Tibial nerve (tissue), 4 donors: ENCODE measurements at regions not wholly inside any gene's neighbourhood (a gene's known extent, or its start where the extent isn't known, plus 50 kb on each side); places are given as distances from the start of the nearest gene placed in this dataset.
"Not testable (repeated sequence)": the region's sequence is repeated elsewhere in the genome, so short reads cannot be mapped to it uniquely, and the experiment has no call there.

Experiments used
- DNase-seq, 2 donors: peaks; one replicate each; pipeline ENCODE4 v3.0.0-alpha.2; 2019; ENCODE audit warnings: low spot score in 2 of 2
- H3K27ac ChIP-seq, 4 donors: fragments of 200-600 bp; sonication (generic) in 3 of 4; one replicate each; pipeline ENCODE4 v1.5.1; 2017 to 2019; ENCODE audit warnings: mild to moderate bottlenecking in 1 of 4
- H3K27me3 ChIP-seq, 2 donors: fragments of 200-600 bp; sonication (generic) in 1 of 2; one replicate each; pipeline versions ENCODE4 v1.5.1 to v1.6.0; 2017 to 2019
- H3K36me3 ChIP-seq, 3 donors: fragments of 200-600 bp; sonication (generic); one replicate each; pipeline ENCODE4 v1.5.1; 2018 to 2019
- H3K4me1 ChIP-seq, 4 donors: fragments of 200-600 bp; sonication (generic) in 3 of 4; one replicate each; pipeline ENCODE4 v1.5.1; 2017 to 2019
- H3K4me3 ChIP-seq, 4 donors: fragments of 200-600 bp; sonication (generic) in 3 of 4; one replicate each; pipeline ENCODE4 v1.5.1; 2017 to 2019; ENCODE audit warnings: mild to moderate bottlenecking in 1 of 4, moderate library complexity in 1 of 4
- H3K9me3 ChIP-seq, 4 donors: fragments of 200-600 bp; sonication (generic) in 3 of 4; one replicate each; pipeline ENCODE4 v1.5.1; 2017 to 2019
- CTCF ChIP-seq, 5 experiments: fragments of 200-600 bp in 3 of 5; fragments of 450-650 bp in 2 of 5; sonication (generic) in 3 of 5; IDR thresholded peaks; one replicate each; pipeline ENCODE4 v1.5.1; 2016 to 2019; ENCODE audit warnings: antibody characterized with exemption in 5 of 5, mild to moderate bottlenecking in 3 of 5, moderate library complexity in 2 of 5
- EP300 ChIP-seq, 2 donors: sonication (generic); formaldehyde crosslinking; IDR thresholded peaks; one replicate each; pipeline ENCODE4 v1.6.1; 2017; ENCODE audit warnings: antibody characterized with exemption in 2 of 2, mild to moderate bottlenecking in 1 of 2
- POLR2A ChIP-seq, 2 donors: fragments of 450-650 bp; IDR thresholded peaks; one replicate each; pipeline ENCODE4 v1.6.1; 2017; ENCODE audit warnings: antibody characterized with exemption in 2 of 2, mild to moderate bottlenecking in 2 of 2, moderate library complexity in 2 of 2
- WGBS, 2 donors: methylation state at CpG; one replicate each; pipeline ENCODE4 v1.1.5; 2018; 5-methylcytosine and 5-hydroxymethylcytosine counted together

GRCh38 chr3:67244130-67244529, 246.0 kb downstream of the KBTBD8 start:
- Histone ChIP-seq H3K36me3 (no peaks in the 10 kb centered on the region), H3K4me3 (no peak overlapping the region), H3K27me3 (no peaks in the 10 kb centered on the region), H3K27ac (no peak overlapping the region), H3K9me3 (no peaks in the 10 kb centered on the region), H3K4me1 (peaks cover 0 to 5% (median 0%) of the 10 kb centered on the region in 4 donors)
- TF ChIP-seq POLR2A (IDR thresholded peaks at IDR 0.05) = no peak
- TF ChIP-seq EP300 (IDR thresholded peaks at IDR 0.05) = no peak
- TF ChIP-seq CTCF (IDR thresholded peaks at IDR 0.05) = no peak
- no peak for DNase-seq
- 80 to 88% methylated on average over 2 of the region's 2 CpGs for WGBS, 2 donors

GRCh38 chr3:67245545-67245944, 247.4 kb downstream of the KBTBD8 start:
- Histone ChIP-seq H3K4me1 (no peaks in the 10 kb centered on the region), H3K27me3 (no peaks in the 10 kb centered on the region), H3K9me3 (no peaks in the 10 kb centered on the region), H3K27ac (no peak overlapping the region), H3K36me3 (no peaks in the 10 kb centered on the region), H3K4me3 (no peak overlapping the region)
- TF ChIP-seq POLR2A (IDR thresholded peaks at IDR 0.05) (no peak), CTCF (IDR thresholded peaks at IDR 0.05) (no peak), EP300 (IDR thresholded peaks at IDR 0.05) (no peak)
- no peak for DNase-seq
- 60 to 63% methylated on average over 3 of the region's 3 CpGs for WGBS, 2 donors

GRCh38 chr3:67248726-67249125, 250.6 kb downstream of the KBTBD8 start:
- Histone ChIP-seq H3K4me3 (no peak overlapping the region), H3K27ac (no peak overlapping the region), H3K9me3 (peaks cover 0 to 10% (median 0%) of the 10 kb centered on the region in 4 donors), H3K4me1 (no peaks in the 10 kb centered on the region), H3K27me3 (no peaks in the 10 kb centered on the region), H3K36me3 (no peaks in the 10 kb centered on the region)
- DNase-seq = no peak
- WGBS, 2 donors = 36 to 43% methylated on average over 3 of the region's 3 CpGs
- TF ChIP-seq POLR2A (IDR thresholded peaks at IDR 0.05) = no peak

- not testable (repeated sequence) for H3K36me3 ChIP-seq, H3K4me3 ChIP-seq, DNase-seq, H3K4me1 ChIP-seq, H3K27ac ChIP-seq, H3K27me3 ChIP-seq
- 69 to 75% methylated on average over 1 of the region's 1 CpG for WGBS, 2 donors
- peaks cover 0 to 28% (median 0%) of the 10 kb centered on the region in 4 donors for H3K9me3 ChIP-seq
- peak in 1 of 2 donors; percentile 21 for TF ChIP-seq EP300 (IDR thresholded peaks at IDR 0.05)
Measured at GRCh38 chr3:67252906-67253305, 254.8 kb downstream of the KBTBD8 start.

- Histone ChIP-seq H3K4me3 (no peak overlapping the region), H3K36me3 (no peaks in the 10 kb centered on the region), H3K27ac (no peak overlapping the region), H3K4me1 (no peaks in the 10 kb centered on the region), H3K27me3 (no peaks in the 10 kb centered on the region), H3K9me3 (peaks cover 0 to 4% (median 0%) of the 10 kb centered on the region in 4 donors)
- no peak for DNase-seq
- TF ChIP-seq EP300 (IDR thresholded peaks at IDR 0.05) (no peak), POLR2A (IDR thresholded peaks at IDR 0.05) (no peak), CTCF (IDR thresholded peaks at IDR 0.05) (no peak)
- 86 to 90% methylated on average over 3 of the region's 3 CpGs for WGBS, 2 donors
Measured at GRCh38 chr3:67278015-67278618, 280.0 kb downstream of the KBTBD8 start.

- Histone ChIP-seq H3K9me3 (peaks cover 0 to 4% (median 0%) of the 10 kb centered on the region in 4 donors), H3K27ac (no peak overlapping the region), H3K4me1 (no peaks in the 10 kb centered on the region), H3K27me3 (no peaks in the 10 kb centered on the region), H3K4me3 (no peak overlapping the region), H3K36me3 (no peaks in the 10 kb centered on the region)
- DNase-seq = no peak
- no peak for TF ChIP-seq POLR2A (IDR thresholded peaks at IDR 0.05)
- no peak for TF ChIP-seq CTCF (IDR thresholded peaks at IDR 0.05)
- 79 to 83% methylated on average over 2 of the region's 2 CpGs for WGBS, 2 donors
Measured at GRCh38 chr3:67286586-67286985, 288.5 kb downstream of the KBTBD8 start.
